SK-N-SH (cell line): ENCODE measurements at regions not wholly inside any gene's neighbourhood (a gene's known extent, or its start where the extent isn't known, plus 50 kb on each side); places are given as distances from the start of the nearest gene placed in this dataset.

Experiments
- CTCF ChIP-seq: fragments of 200-600 bp; sonication (generic); IDR thresholded peaks from 2 replicates; pipeline ENCODE4 v1.6.1; 2017; ENCODE audit warnings: antibody characterized with exemption, mild to moderate bottlenecking, moderate library complexity
- EP300 ChIP-seq, 2 experiments: IDR thresholded peaks; 2 replicates each; pipeline versions ENCODE4 v1.4.0 to v1.6.1; 2012; ENCODE audit warnings: borderline replicate concordance in 1 of 2, low read depth in 1 of 2, low read length in 1 of 2
- FOXJ3 ChIP-seq: sonication (generic); formaldehyde crosslinking; IDR thresholded peaks from 2 replicates; pipeline ENCODE4 v1.5.1; 2020; ENCODE audit warnings: mild to moderate bottlenecking, missing genetic modification reagents
- FOXM1 ChIP-seq: IDR thresholded peaks from 2 replicates; pipeline ENCODE4 v1.4.0; 2012; ENCODE audit warnings: low read depth, mild to moderate bottlenecking
- PBX3 ChIP-seq: IDR thresholded peaks from 2 replicates; pipeline ENCODE4; 2012
- POLR2AphosphoS5 ChIP-seq: IDR thresholded peaks from 2 replicates; pipeline ENCODE4 v1.6.1; 2012; ENCODE audit warnings: low read depth, low read length
- RAD21 ChIP-seq: IDR thresholded peaks from 2 replicates; pipeline ENCODE4 v1.6.1; 2012; ENCODE audit warnings: mild to moderate bottlenecking, low read length
- TCF12 ChIP-seq: IDR thresholded peaks from 2 replicates; pipeline ENCODE4 v1.4.0; 2012

GRCh38 chr12:83630526-83630925, 943.8 kb downstream of the TMTC2 start:
- TF ChIP-seq CTCF (no peak), EP300 (IDR thresholded peaks at IDR 0.05; ENCODE audit: borderline replicate concordance in 1 of 2, low read depth in 1 of 2, low read length in 1 of 2) (no peak), POLR2AphosphoS5 (no peak), FOXM1 (no peak), PBX3 (no peak), RAD21 (no peak), TCF12 (no peak), FOXJ3 (CRISPR knock-in tag) (no peak)
